ENCODE measurements at regions not wholly inside any gene's neighbourhood (a gene's known extent, or its start where the extent isn't known, plus 50 kb on each side); places are given as distances from the start of the nearest gene placed in this dataset.

- no peak for ATAC-seq
- Histone ChIP-seq H3K27me3 (no peaks in the 10 kb centered on the region), H3K27ac (no peak overlapping the region), H3K4me3 (no peak overlapping the region), H3K9me3 (no peaks in the 10 kb centered on the region), H3K4me1 (peaks cover 0 to 6% of the 10 kb centered on the region in 2 donors), H3K36me3 (no peaks in the 10 kb centered on the region)
- DNase-seq = no peak
- in situ Hi-C loops (cut with MboI; ENCODE audit: low sequenced_read_pairs in 4 of 4) = no loop called here
- intact Hi-C loops (cut with DNase I; ENCODE audit: low total_unique reads) = no loop called here
- TF ChIP-seq POLR2A (IDR thresholded peaks at IDR 0.05) (no peak), CTCF (IDR thresholded peaks at IDR 0.05 in 4 of 5, conservative IDR thresholded peaks at IDR 0.05 in 1 of 5) (no peak)
Observed at GRCh38 chr3:180280555-180280954, 243.8 kb upstream of the PEX5L start.

- intact Hi-C loops (cut with DNase I; ENCODE audit: low total_unique reads) = no loop called here
- TF ChIP-seq CTCF (IDR thresholded peaks at IDR 0.05 in 4 of 5, conservative IDR thresholded peaks at IDR 0.05 in 1 of 5) (no peak), POLR2A (IDR thresholded peaks at IDR 0.05) (no peak)
- H3K4me1 ChIP-seq = peaks cover 0 to 6% of the 10 kb centered on the region in 2 donors
- H3K27ac ChIP-seq = no peak overlapping the region
- in situ Hi-C loops (cut with MboI; ENCODE audit: low sequenced_read_pairs in 4 of 4) = no loop called here
- no peaks in the 10 kb centered on the region for H3K9me3 ChIP-seq
- no peaks in the 10 kb centered on the region for H3K27me3 ChIP-seq
- H3K36me3 ChIP-seq = no peaks in the 10 kb centered on the region
- ATAC-seq (no peak), DNase-seq (no peak)
- no peak overlapping the region for H3K4me3 ChIP-seq
Observed at GRCh38 chr3:180282386-180282785, 245.6 kb upstream of the PEX5L start.

GRCh38 chr3:180283251-180283650, 246.5 kb upstream of the PEX5L start:
- TF ChIP-seq CTCF (IDR thresholded peaks at IDR 0.05 in 4 of 5, conservative IDR thresholded peaks at IDR 0.05 in 1 of 5) = no peak
- no peak for TF ChIP-seq POLR2A (IDR thresholded peaks at IDR 0.05)
- H3K4me1 ChIP-seq = peaks cover 0 to 6% of the 10 kb centered on the region in 2 donors
- DNase-seq = no peak
- no peak overlapping the region for H3K27ac ChIP-seq
- H3K27me3 ChIP-seq = no peaks in the 10 kb centered on the region
- H3K9me3 ChIP-seq = no peaks in the 10 kb centered on the region
- intact Hi-C loops (cut with DNase I; ENCODE audit: low total_unique reads) = no loop called here
- in situ Hi-C loops (cut with MboI; ENCODE audit: low sequenced_read_pairs in 4 of 4) = no loop called here
- ATAC-seq = no peak
- no peaks in the 10 kb centered on the region for H3K36me3 ChIP-seq
- H3K4me3 ChIP-seq = no peak overlapping the region

GRCh38 chr3:180284331-180285110, 247.8 kb upstream of the PEX5L start:
- no peaks in the 10 kb centered on the region for H3K9me3 ChIP-seq
- DNase-seq (no peak), ATAC-seq (peak in 1 of 2 donors; percentile 78)
- H3K27me3 ChIP-seq = no peaks in the 10 kb centered on the region
- H3K27ac ChIP-seq = peak overlapping the region in 2 of 4 donors; percentile 7 to 40
- TF ChIP-seq POLR2A (IDR thresholded peaks at IDR 0.05) (no peak), CTCF (IDR thresholded peaks at IDR 0.05 in 4 of 5, conservative IDR thresholded peaks at IDR 0.05 in 1 of 5) (no peak)
- no peaks in the 10 kb centered on the region for H3K36me3 ChIP-seq
- H3K4me3 ChIP-seq = no peak overlapping the region
- peaks cover 0 to 6% of the 10 kb centered on the region in 2 donors for H3K4me1 ChIP-seq
- in situ Hi-C loops (cut with MboI; ENCODE audit: low sequenced_read_pairs in 4 of 4) = no loop called here
- intact Hi-C loops (cut with DNase I; ENCODE audit: low total_unique reads) = no loop called here
